GM12878 (cell line): ENCODE measurements at regions not wholly inside any gene's neighbourhood (a gene's known extent, or its start where the extent isn't known, plus 50 kb on each side); places are given as distances from the start of the nearest gene placed in this dataset.

Experiments
- ATAC-seq: fragments of 200-7000 bp; cut with Tn5 transposase; 3 replicates; pipeline ENCODE4 v1.9.1; 2020; ENCODE audit warnings: mild to moderate bottlenecking, moderate library complexity
- BruUV-seq: library from RNA; stranded (reverse); fragments of 400-500 nt; replicated peaks from 2 replicates; lab custom pipeline; 2021; lab: Mats Ljungman, UMichigan
- CTCF ChIA-PET: fragments of 300-600 bp; sonication (Branson Sonifier 250); formaldehyde crosslinking; extraction: SDS; loops from one replicate; lab custom pipeline; 2021; ENCODE audit warnings: inconsistent platforms; lab: Yijun Ruan, JAX
- POLR2A ChIA-PET: fragments of 350-600 bp; formaldehyde crosslinking; extraction: SDS; loops from one replicate; lab custom pipeline; 2021; ENCODE audit warnings: inconsistent platforms; lab: Charles Lee
- RAD21 ChIA-PET: fragments of 300-600 bp; sonication (Branson Sonifier 250); formaldehyde crosslinking; loops from one replicate; lab custom pipeline; 2023; ENCODE audit warnings: antibody characterized with exemption; ENCODE audit not compliant: unreplicated experiment; lab: Charles Lee
- SMC1A ChIA-PET: fragments of 300-600 bp; sonication (Branson Sonifier 250); formaldehyde crosslinking; loops from one replicate; lab custom pipeline; 2023; ENCODE audit not compliant: unreplicated experiment, uncharacterized antibody; lab: Charles Lee
- DNase-seq: peaks from one replicate; pipeline ENCODE4 v3.0.0-alpha.2; 2011; ENCODE audit warnings: low read depth, low spot score
- FAIRE-seq: peaks from 3 replicates; lab custom pipeline; 2011; peaks lifted over from hg19 to GRCh38; lab: Jason Lieb, UNC
- H2AFZ ChIP-seq: 2 replicates; pipeline ENCODE4 v1.6.0; 2011; ENCODE audit warnings: low read depth, low read length, control low read depth; ENCODE audit not compliant: control insufficient read depth
- H3K27ac ChIP-seq: 2 replicates; pipeline ENCODE4 v1.5.1; 2011; ENCODE audit warnings: control low read depth; ENCODE audit not compliant: control insufficient read depth, insufficient read depth
- H3K27me3 ChIP-seq, 2 experiments: replicated peaks in 1 of 2; 2 replicates each; pipeline versions ENCODE4 v1.6.0 to v1.6.1; 2011; ENCODE audit warnings: low read length in 1 of 2; ENCODE audit not compliant: control insufficient read depth in 2 of 2, insufficient read depth in 2 of 2
- H3K36me3 ChIP-seq, 2 experiments: 2 replicates each; pipeline ENCODE4 v1.5.1; 2011; ENCODE audit warnings: low read length in 1 of 2; ENCODE audit not compliant: control insufficient read depth in 2 of 2, insufficient read depth in 2 of 2
- H3K4me1 ChIP-seq: 2 replicates; pipeline ENCODE4 v1.6.1; 2011; ENCODE audit warnings: mild to moderate bottlenecking, low read length, moderate library complexity, mixed read lengths; ENCODE audit not compliant: control insufficient read depth, insufficient read depth
- H3K4me2 ChIP-seq: 2 replicates; pipeline ENCODE4 v1.6.0; 2011; ENCODE audit warnings: control low read depth; ENCODE audit not compliant: control insufficient read depth, insufficient read depth
- H3K4me3 ChIP-seq: fragments of 200-600 bp; sonication (generic); 2 replicates; pipeline ENCODE4 v1.5.1; 2016
- H3K79me2 ChIP-seq: 2 replicates; pipeline ENCODE4 v1.6.0; 2011; ENCODE audit warnings: low read length; ENCODE audit not compliant: control insufficient read depth, insufficient read depth
- H3K9ac ChIP-seq: 2 replicates; pipeline ENCODE4 v1.8.0; 2011; ENCODE audit warnings: low read length, control low read depth, mixed read lengths; ENCODE audit not compliant: control insufficient read depth, insufficient read depth
- H3K9me3 ChIP-seq: replicated peaks from 3 replicates; pipeline ENCODE4 v1.5.1; 2011; ENCODE audit warnings: mild to moderate bottlenecking, low read length; ENCODE audit not compliant: control insufficient read depth, insufficient read depth
- H4K20me1 ChIP-seq: 2 replicates; pipeline ENCODE4 v1.6.0; 2011; ENCODE audit not compliant: control insufficient read depth, insufficient read depth
- ASH2L ChIP-seq: fragments of 300-600, 200-600 bp; sonication (generic); IDR thresholded peaks from 2 replicates; pipeline ENCODE4 v1.6.1; 2017; ENCODE audit warnings: low read depth, mild to moderate bottlenecking, borderline replicate concordance
- CHD1 ChIP-seq: IDR thresholded peaks from 2 replicates; pipeline ENCODE4 v1.6.1; 2012; ENCODE audit warnings: low read depth, low read length, improper control_type of control experiment
- EP300 ChIP-seq, 2 experiments: fragments of 150-350 bp in 1 of 2; IDR thresholded peaks; 2 replicates each; pipeline ENCODE4 v1.6.1; 2011 to 2012; ENCODE audit warnings: low read depth in 2 of 2, low read length in 2 of 2, borderline replicate concordance in 1 of 2, improper control_type of control experiment in 1 of 2, inconsistent platforms in 1 of 2; ENCODE audit not compliant: control insufficient read depth in 1 of 2
- PAX5 ChIP-seq: IDR thresholded peaks from 2 replicates; pipeline ENCODE4 v1.6.1; 2011; ENCODE audit warnings: low read depth, low read length, borderline replicate concordance
- RBBP5 ChIP-seq: fragments of 200-600 bp; sonication (generic); conservative IDR thresholded peaks from 2 replicates; pipeline ENCODE4 v1.6.1; 2016
- ZNF207 ChIP-seq: fragments of 450-650 bp; IDR thresholded peaks from 2 replicates; pipeline ENCODE4 v1.6.1; 2014; ENCODE audit warnings: antibody characterized with exemption, mild to moderate bottlenecking, borderline replicate concordance
- in situ Hi-C: fragments of 300-500 bp; cut with MboI; formaldehyde crosslinking; loops from 9 replicates; pipeline ENCODE4 v1.14.3; 2018; ENCODE audit warnings: mixed read lengths
- intact Hi-C: fragments of 100-400 bp; cut with micrococcal nuclease; formaldehyde crosslinking; loops from one replicate; pipeline ENCODE4 v1.14.2; 2022; ENCODE audit not compliant: unreplicated experiment
- TF ChIP-seq, protein P1 (sequence below): fragments of 150-350 bp; IDR thresholded peaks from 2 replicates; pipeline ENCODE4 v1.6.1; 2016; ENCODE audit warnings: low read depth, low read length

DNA sequence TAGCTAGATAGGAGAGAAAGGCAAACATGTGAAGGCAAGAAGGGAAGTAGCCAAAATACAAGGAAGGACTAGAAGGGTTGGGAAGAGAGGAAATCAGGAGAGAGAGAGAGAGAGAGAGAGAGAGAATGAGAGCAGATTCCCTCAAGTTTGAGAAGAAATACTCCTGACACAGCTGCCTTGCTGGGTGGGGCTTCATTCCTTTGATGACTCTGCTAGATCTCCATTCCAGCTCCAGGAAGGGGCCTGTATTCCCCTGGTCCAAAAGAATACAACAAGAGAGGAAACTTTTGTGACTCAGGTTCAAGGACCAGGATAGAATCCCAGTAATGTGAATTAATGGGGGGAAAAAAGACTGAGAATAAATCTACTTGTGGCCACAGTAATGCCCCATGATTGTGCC lies 62.9 kb upstream of the SPON1 start:
- CTCF ChIA-PET, result no interaction called here
- intact Hi-C loops, result no loop called here
- Histone ChIP-seq H2AFZ (no peak overlapping the region), H3K4me2 (no peak overlapping the region), H3K79me2 (no peaks in the 10 kb centered on the region), H3K4me3 (no peak overlapping the region), H3K9me3 (no peaks in the 10 kb centered on the region), H3K27ac (no peak overlapping the region), H3K27me3 (no peaks in the 10 kb centered on the region), H3K4me1 (no peaks in the 10 kb centered on the region), H4K20me1 (no peaks in the 10 kb centered on the region), H3K36me3 (no peaks in the 10 kb centered on the region), H3K9ac (no peak overlapping the region)
- FAIRE-seq (no peak), DNase-seq (no peak), ATAC-seq (no peak)
- POLR2A ChIA-PET, result no interaction called here
- in situ Hi-C loops, result no loop called here
- no peak for TF ChIP-seq PAX5
- TF ChIP-seq RBBP5, result no peak
- TF ChIP-seq ASH2L, result no peak
- no peak for TF ChIP-seq CHD1
- TF ChIP-seq ZNF207, result no peak
- TF ChIP-seq EP300 (IDR thresholded peaks at IDR 0.05; ENCODE audit: borderline replicate concordance in 1 of 2, control insufficient read depth in 1 of 2, low read depth in 2 of 2, low read length in 2 of 2), result no peak
- TF ChIP-seq, protein P1, sequence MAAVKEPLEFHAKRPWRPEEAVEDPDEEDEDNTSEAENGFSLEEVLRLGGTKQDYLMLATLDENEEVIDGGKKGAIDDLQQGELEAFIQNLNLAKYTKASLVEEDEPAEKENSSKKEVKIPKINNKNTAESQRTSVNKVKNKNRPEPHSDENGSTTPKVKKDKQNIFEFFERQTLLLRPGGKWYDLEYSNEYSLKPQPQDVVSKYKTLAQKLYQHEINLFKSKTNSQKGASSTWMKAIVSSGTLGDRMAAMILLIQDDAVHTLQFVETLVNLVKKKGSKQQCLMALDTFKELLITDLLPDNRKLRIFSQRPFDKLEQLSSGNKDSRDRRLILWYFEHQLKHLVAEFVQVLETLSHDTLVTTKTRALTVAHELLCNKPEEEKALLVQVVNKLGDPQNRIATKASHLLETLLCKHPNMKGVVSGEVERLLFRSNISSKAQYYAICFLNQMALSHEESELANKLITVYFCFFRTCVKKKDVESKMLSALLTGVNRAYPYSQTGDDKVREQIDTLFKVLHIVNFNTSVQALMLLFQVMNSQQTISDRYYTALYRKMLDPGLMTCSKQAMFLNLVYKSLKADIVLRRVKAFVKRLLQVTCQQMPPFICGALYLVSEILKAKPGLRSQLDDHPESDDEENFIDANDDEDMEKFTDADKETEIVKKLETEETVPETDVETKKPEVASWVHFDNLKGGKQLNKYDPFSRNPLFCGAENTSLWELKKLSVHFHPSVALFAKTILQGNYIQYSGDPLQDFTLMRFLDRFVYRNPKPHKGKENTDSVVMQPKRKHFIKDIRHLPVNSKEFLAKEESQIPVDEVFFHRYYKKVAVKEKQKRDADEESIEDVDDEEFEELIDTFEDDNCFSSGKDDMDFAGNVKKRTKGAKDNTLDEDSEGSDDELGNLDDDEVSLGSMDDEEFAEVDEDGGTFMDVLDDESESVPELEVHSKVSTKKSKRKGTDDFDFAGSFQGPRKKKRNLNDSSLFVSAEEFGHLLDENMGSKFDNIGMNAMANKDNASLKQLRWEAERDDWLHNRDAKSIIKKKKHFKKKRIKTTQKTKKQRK, result no peak
- SMC1A ChIA-PET, result no interaction called here
- RAD21 ChIA-PET, result no interaction called here
- BruUV-seq, result no TSS peak
